ENCODE measurements at regions not wholly inside any gene's neighbourhood (a gene's known extent, or its start where the extent isn't known, plus 50 kb on each side); places are given as distances from the start of the nearest gene placed in this dataset.

DNA sequence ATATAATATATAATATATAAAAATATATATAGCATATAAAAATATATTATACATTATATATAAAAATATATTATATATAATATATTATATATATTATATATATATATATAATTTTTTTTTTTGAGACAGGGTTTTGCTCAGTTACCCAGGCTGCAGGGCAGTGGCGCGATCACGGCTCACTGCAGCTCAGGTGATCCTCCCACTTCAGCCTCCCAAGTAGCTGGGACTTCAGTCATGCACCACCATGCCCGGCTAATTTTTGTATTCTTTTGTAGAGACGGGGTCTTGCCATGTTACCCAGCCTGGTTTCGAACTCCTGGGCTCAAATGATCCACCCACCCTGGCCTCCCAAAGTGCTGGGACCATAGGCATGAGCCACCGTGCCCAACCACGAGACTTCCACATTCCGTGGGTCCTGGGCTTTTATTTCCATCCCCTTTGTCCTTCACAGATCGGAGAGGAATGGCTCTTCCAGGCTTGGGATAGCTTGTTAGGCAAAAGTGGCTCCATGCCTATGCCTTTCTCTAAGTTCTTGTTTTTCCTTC, 62.0 kb upstream of the IER5L start:
- H3K27ac ChIP-seq (ENCODE audit: low read depth, low read length): no peak overlapping the region
- H3K14ac ChIP-seq (ENCODE audit: insufficient read length): no peak overlapping the region
- no peak overlapping the region for H3K9ac ChIP-seq (replicated peaks in 1 of 4; ENCODE audit: extremely low read depth in 1 of 4, low read depth in 3 of 4, low read length in 3 of 4)
- H3K4me2 ChIP-seq (ENCODE audit: insufficient read depth in 1 of 2, low read depth in 2 of 2, low read length in 2 of 2): no peak overlapping the region
- no peak overlapping the region for H2BK120ac ChIP-seq (replicated peaks; ENCODE audit: low read depth, low read length)
- H2BK12ac ChIP-seq (ENCODE audit: low read depth, low read length): no peak overlapping the region
- DNase-seq (ENCODE audit: low read depth in 1 of 2, low spot score in 2 of 2) (no peak), FAIRE-seq (no peak)
- no peak overlapping the region for H2BK5ac ChIP-seq (ENCODE audit: low read depth, low read length)
- H3K36me3 ChIP-seq (ENCODE audit: control insufficient read depth in 2 of 4, insufficient read depth in 4 of 4, low read length in 3 of 4): no peaks in the 10 kb centered on the region
- WGBS, 2 experiments (ENCODE audit: extremely low coverage in 1 of 2, insufficient coverage in 1 of 2, insufficient read length in 1 of 2, insufficient replicate concordance in 2 of 2, low coverage in 1 of 2, low lambda C conversion rate in 2 of 2, missing lambda C conversion rate in 1 of 2): 86% methylated on average over 10 of the region's 10 CpGs; no CpG with 5 or more reads in 1 of the 2 experiments
- POLR2A ChIA-PET (ENCODE audit: partially characterized antibody): interaction anchor here (1.0 to 2.2 kb wide), 2 partner anchors 18 to 62 kb away, joined by 3 to 7 read pairs; partner anchors contain the start of gene IER5L
- no peak overlapping the region for H3K56ac ChIP-seq (replicated peaks; ENCODE audit: insufficient read length, low read depth, low read length)
- no peaks in the 10 kb centered on the region for H3K23me2 ChIP-seq (ENCODE audit: low read depth, low read length)
- H2BK15ac ChIP-seq (ENCODE audit: low read length): no peak overlapping the region
- no peak overlapping the region for H2BK20ac ChIP-seq (ENCODE audit: low read length)
- no peak overlapping the region for H4K8ac ChIP-seq (ENCODE audit: extremely low read depth, insufficient read depth, low read length)
- TF ChIP-seq SIX5 (IDR thresholded peaks at IDR 0.05; ENCODE audit: low read depth, low read length): no peak
- TF ChIP-seq RXRA (IDR thresholded peaks at IDR 0.05; ENCODE audit: insufficient read depth, low read depth, low read length): no peak
- TF ChIP-seq CEBPB (IDR thresholded peaks at IDR 0.05; ENCODE audit: low read depth, low read length): no peak
- no peak overlapping the region for H3K18ac ChIP-seq (ENCODE audit: extremely low read depth, low read length)
- H2AFZ ChIP-seq (ENCODE audit: low read length): no peak overlapping the region
- H4K20me1 ChIP-seq (replicated peaks in 1 of 2; ENCODE audit: control insufficient read depth in 1 of 2, insufficient read depth in 2 of 2, low read length in 2 of 2): peaks cover 0 to 2% of the 10 kb centered on the region in 2 experiments
- no peak overlapping the region for H3K4me3 ChIP-seq (ENCODE audit: extremely low read depth in 1 of 4, insufficient read depth in 2 of 4, low read depth in 3 of 4, low read length in 4 of 4)
- H3K9me3 ChIP-seq (ENCODE audit: insufficient read depth in 2 of 2, low read depth in 1 of 2, low read length in 1 of 2): no peaks in the 10 kb centered on the region
- H3K4me1 ChIP-seq (replicated peaks in 1 of 4; ENCODE audit: control insufficient read depth in 3 of 4, insufficient read depth in 4 of 4, low read length in 3 of 4): peaks cover 0 to 14% (median 4%) of the 10 kb centered on the region in 4 experiments; a peak in 6 of 7 replicates
- H3K4ac ChIP-seq (replicated peaks; ENCODE audit: insufficient read length, low read depth, low read length): no peak overlapping the region
- H4K5ac ChIP-seq (ENCODE audit: insufficient read length, low read depth, low read length): no peak overlapping the region
- H2AK5ac ChIP-seq (ENCODE audit: low read depth, low read length): no peak overlapping the region
- CTCF ChIA-PET (ENCODE audit: partially characterized antibody): interaction anchor here (1.0 to 2.9 kb wide), 5 partner anchors 12 to 139 kb away, joined by 3 to 10 read pairs (median 8); no protein-coding TSS in a partner anchor
- no peaks in the 10 kb centered on the region for H3K79me2 ChIP-seq (ENCODE audit: control insufficient read depth in 1 of 2, insufficient read depth in 2 of 2, low read length in 2 of 2)
- H4K91ac ChIP-seq (replicated peaks; ENCODE audit: insufficient read length, low read length): no peak overlapping the region
- H3K27me3 ChIP-seq (replicated peaks in 1 of 4; ENCODE audit: control insufficient read depth in 3 of 4, extremely low read depth in 1 of 4, insufficient read depth in 3 of 4, low read length in 3 of 4): peaks cover 0 to 4% (median 0%) of the 10 kb centered on the region in 4 experiments; a peak in 2 of 7 replicates
- H3K79me1 ChIP-seq (ENCODE audit: low read depth, low read length): no peaks in the 10 kb centered on the region
- no peak overlapping the region for H3K23ac ChIP-seq (ENCODE audit: insufficient read length)
